ENCODE measurements at regions not wholly inside any gene's neighbourhood (a gene's known extent, or its start where the extent isn't known, plus 50 kb on each side); places are given as distances from the start of the nearest gene placed in this dataset.

DNA sequence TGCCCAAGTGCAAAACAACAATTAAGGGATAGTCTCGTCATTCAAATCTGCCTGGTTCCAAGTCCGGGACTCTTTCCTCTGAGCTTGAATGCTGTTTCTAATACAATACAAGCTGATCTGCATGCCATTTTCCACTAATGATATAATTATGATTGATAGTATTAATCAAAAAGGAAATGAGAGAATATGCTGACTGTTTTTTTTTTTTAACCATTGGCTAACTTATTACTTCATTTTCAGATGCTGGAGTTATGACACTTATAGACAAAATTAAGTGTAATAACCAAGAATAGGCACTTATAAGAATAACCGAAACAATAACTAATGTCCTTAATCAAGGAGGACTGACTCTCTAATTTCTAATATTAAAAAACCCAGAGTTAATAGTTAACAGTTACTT, 343.6 kb downstream of the LPIN1 start:
- TF ChIP-seq, protein P1, sequence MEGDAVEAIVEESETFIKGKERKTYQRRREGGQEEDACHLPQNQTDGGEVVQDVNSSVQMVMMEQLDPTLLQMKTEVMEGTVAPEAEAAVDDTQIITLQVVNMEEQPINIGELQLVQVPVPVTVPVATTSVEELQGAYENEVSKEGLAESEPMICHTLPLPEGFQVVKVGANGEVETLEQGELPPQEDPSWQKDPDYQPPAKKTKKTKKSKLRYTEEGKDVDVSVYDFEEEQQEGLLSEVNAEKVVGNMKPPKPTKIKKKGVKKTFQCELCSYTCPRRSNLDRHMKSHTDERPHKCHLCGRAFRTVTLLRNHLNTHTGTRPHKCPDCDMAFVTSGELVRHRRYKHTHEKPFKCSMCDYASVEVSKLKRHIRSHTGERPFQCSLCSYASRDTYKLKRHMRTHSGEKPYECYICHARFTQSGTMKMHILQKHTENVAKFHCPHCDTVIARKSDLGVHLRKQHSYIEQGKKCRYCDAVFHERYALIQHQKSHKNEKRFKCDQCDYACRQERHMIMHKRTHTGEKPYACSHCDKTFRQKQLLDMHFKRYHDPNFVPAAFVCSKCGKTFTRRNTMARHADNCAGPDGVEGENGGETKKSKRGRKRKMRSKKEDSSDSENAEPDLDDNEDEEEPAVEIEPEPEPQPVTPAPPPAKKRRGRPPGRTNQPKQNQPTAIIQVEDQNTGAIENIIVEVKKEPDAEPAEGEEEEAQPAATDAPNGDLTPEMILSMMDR (IDR thresholded peaks at IDR 0.05) = no peak
- no peak for TF ChIP-seq EZH2 (IDR thresholded peaks at IDR 0.05; ENCODE audit: borderline replicate concordance, insufficient read depth, low read depth, low read length, poor library complexity, severe bottlenecking)

All from B cell (primary cell).